ENCODE measurements at regions not wholly inside any gene's neighbourhood (a gene's known extent, or its start where the extent isn't known, plus 50 kb on each side); places are given as distances from the start of the nearest gene placed in this dataset.

GRCh38 chr9:87089506-87089905 lies 142.2 kb upstream of the GAS1 start:
- DNase-seq: no peak
- Histone ChIP-seq H3K4me3 (no peak overlapping the region), H3K4me1 (peaks cover 0 to 19% (median 6%) of the 10 kb centered on the region in 4 donors), H3K36me3 (no peaks in the 10 kb centered on the region), H3K9me3 (peaks cover 0 to 5% (median 0%) of the 10 kb centered on the region in 3 donors), H3K27ac (no peak overlapping the region), H3K27me3 (no peaks in the 10 kb centered on the region)
- intact Hi-C loops (cut with DNase I; ENCODE audit: low total_unique reads): no loop called here
- TF ChIP-seq, protein P1, sequence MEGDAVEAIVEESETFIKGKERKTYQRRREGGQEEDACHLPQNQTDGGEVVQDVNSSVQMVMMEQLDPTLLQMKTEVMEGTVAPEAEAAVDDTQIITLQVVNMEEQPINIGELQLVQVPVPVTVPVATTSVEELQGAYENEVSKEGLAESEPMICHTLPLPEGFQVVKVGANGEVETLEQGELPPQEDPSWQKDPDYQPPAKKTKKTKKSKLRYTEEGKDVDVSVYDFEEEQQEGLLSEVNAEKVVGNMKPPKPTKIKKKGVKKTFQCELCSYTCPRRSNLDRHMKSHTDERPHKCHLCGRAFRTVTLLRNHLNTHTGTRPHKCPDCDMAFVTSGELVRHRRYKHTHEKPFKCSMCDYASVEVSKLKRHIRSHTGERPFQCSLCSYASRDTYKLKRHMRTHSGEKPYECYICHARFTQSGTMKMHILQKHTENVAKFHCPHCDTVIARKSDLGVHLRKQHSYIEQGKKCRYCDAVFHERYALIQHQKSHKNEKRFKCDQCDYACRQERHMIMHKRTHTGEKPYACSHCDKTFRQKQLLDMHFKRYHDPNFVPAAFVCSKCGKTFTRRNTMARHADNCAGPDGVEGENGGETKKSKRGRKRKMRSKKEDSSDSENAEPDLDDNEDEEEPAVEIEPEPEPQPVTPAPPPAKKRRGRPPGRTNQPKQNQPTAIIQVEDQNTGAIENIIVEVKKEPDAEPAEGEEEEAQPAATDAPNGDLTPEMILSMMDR (IDR thresholded peaks at IDR 0.05): no peak

- DNase-seq: no peak
- intact Hi-C loops (cut with DNase I; ENCODE audit: low total_unique reads): no loop called here
- H3K27me3 ChIP-seq: no peaks in the 10 kb centered on the region
- no peak overlapping the region for H3K27ac ChIP-seq
- TF ChIP-seq, protein P1 (IDR thresholded peaks at IDR 0.05): no peak
- no peak overlapping the region for H3K4me3 ChIP-seq
- no peaks in the 10 kb centered on the region for H3K36me3 ChIP-seq
- peaks cover 0 to 19% (median 6%) of the 10 kb centered on the region in 4 donors for H3K4me1 ChIP-seq
- H3K9me3 ChIP-seq: peaks cover 0 to 5% (median 0%) of the 10 kb centered on the region in 3 donors
Observed at GRCh38 chr9:87089929-87090328, 142.6 kb upstream of the GAS1 start.

DNA sequence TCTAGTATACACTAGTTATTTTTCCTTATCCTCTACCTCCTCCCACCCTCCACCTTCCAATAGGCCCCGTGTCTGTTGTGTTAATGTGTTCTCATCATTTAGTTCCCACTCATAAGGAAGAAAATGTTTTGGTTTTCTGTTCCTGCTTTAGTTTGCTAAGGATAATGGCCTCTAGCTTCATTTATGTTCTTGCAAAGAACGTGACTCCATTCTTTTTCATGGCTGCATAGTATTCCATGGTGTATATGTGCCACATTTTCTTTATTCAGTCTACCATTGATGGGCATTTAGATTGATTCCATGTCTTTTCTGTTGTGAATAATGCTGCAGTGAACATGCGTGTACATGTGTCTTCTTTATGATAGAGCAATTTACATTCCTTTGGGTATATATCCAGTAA lies 146.5 kb upstream of the GAS1 start:
- TF ChIP-seq, protein P1 (IDR thresholded peaks at IDR 0.05): no peak
- no peaks in the 10 kb centered on the region for H3K36me3 ChIP-seq
- intact Hi-C loops (cut with DNase I; ENCODE audit: low total_unique reads): no loop called here
- no peak overlapping the region for H3K27ac ChIP-seq
- no peaks in the 10 kb centered on the region for H3K9me3 ChIP-seq
- peaks cover 0 to 9% (median 1%) of the 10 kb centered on the region in 4 donors for H3K4me1 ChIP-seq
- no peak for DNase-seq
- H3K27me3 ChIP-seq: no peaks in the 10 kb centered on the region
- no peak overlapping the region for H3K4me3 ChIP-seq

DNA sequence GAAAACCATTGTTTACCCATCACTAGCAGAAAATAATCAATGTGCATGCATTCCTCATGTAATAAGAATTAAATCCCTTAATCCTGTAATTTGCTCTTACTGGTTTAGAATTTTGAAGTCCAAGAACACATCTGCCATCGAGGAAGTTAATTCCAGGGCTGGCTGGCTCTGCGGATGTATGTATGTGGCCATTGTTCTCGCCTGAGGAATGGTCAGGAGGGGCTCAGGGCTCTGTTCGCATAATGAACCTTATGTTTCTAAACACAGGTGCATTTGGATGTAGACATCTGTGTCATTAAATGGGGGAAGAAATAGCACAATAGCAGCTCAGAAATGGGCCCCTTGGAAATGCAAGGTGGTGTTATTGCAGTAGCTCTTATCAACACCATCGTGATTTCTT lies 148.6 kb upstream of the GAS1 start:
- TF ChIP-seq, protein P1 (IDR thresholded peaks at IDR 0.05): no peak
- intact Hi-C loops (cut with DNase I; ENCODE audit: low total_unique reads): no loop called here
- no peak overlapping the region for H3K4me3 ChIP-seq

DNA sequence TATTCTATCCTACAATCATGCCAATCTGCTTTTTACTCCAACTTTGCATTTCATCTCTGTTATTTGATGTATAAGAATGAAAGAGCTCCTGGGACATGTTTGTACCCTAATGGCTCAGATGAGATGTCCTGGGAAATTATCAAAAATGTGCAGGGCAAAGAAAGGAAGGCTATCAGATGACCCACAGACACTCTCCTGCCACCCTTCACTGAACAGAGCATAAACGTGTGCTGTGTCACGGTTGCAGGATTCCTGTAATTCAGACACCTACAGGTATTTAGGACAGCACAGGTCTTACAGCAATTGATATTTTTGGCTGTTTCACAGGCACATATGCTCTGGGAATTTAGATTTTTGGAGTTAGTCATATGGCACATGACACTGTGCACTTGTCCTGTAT lies 149.2 kb upstream of the GAS1 start:
- intact Hi-C loops (cut with DNase I; ENCODE audit: low total_unique reads): no loop called here
- no peak overlapping the region for H3K4me3 ChIP-seq

More for the DNA sequence above, 148.6 kb upstream of the GAS1 start:
- H3K27me3 ChIP-seq: no peaks in the 10 kb centered on the region
- no peak for DNase-seq
- no peak overlapping the region for H3K27ac ChIP-seq
- no peaks in the 10 kb centered on the region for H3K4me1 ChIP-seq
- H3K36me3 ChIP-seq: no peaks in the 10 kb centered on the region
- H3K9me3 ChIP-seq: no peaks in the 10 kb centered on the region

More for the DNA sequence above, 149.2 kb upstream of the GAS1 start:
- DNase-seq: no peak
- Histone ChIP-seq H3K27ac (no peak overlapping the region), H3K9me3 (no peaks in the 10 kb centered on the region), H3K27me3 (no peaks in the 10 kb centered on the region), H3K36me3 (no peaks in the 10 kb centered on the region), H3K4me1 (no peaks in the 10 kb centered on the region)
- TF ChIP-seq, protein P1 (IDR thresholded peaks at IDR 0.05): no peak

Data from tibial artery (tissue), 4 donors.